ENCODE measurements at regions not wholly inside any gene's neighbourhood (a gene's known extent, or its start where the extent isn't known, plus 50 kb on each side); places are given as distances from the start of the nearest gene placed in this dataset.

DNA sequence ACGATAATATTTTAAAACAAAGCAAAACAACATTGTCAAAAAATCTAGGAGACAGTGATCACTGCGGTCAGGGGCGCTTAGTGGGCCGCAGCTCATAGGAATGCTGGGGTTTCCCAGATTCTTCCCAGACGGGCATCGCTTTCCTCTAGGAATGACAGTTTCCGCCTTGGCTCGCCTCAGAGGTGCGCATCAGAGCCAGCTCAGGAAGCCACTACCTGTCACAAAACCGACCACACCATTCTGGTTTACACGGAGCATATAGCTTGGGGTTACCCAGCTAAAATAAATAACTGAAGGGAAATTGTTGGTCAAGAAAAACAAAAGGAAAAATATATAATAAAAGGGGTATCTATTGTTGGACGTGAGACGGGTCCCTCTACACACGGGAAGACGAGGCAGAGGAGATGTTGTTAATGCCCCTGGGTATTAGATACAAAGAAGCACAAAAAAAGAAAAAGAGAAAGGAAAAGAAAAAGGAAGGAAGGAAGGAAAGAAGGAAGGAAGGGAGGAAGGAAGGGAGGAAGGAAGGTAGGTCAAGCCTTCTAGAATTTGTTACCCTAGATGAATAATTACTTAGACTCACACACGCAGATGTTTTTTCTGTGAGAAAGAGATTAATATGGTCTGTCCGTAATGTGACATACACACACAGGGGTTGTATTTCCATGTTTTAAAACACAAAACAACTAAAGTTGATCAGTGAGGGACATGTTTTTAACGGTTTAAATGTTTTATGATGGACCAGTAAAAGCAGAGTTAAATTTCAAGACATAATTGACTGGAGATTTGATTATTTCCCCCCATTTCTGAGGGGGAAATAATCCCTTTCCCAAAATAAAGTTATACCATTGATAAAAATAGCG lies 292.4 kb upstream of the NFE2L3 start:
- TF ChIP-seq SUZ12 (IDR thresholded peaks at IDR 0.05; ENCODE audit: extremely low read depth, insufficient read depth, insufficient read length) (no peak), YY1 (IDR thresholded peaks at IDR 0.05; ENCODE audit: insufficient read depth, insufficient read length) (no peak), ZNF274 (IDR thresholded peaks at IDR 0.05; ENCODE audit: low read depth, low read length) (no peak)
- no peak for DNase-seq (ENCODE audit: low read depth, low spot score)
- H3K9ac ChIP-seq (ENCODE audit: insufficient read length, low read depth) = no peak overlapping the region
- no peak overlapping the region for H3K4me3 ChIP-seq (ENCODE audit: insufficient read length, low read depth)
- H3K9me3 ChIP-seq (ENCODE audit: insufficient read depth, low read length) = no peaks in the 10 kb centered on the region
- peaks cover 2% of the 10 kb centered on the region for H3K4me1 ChIP-seq (ENCODE audit: insufficient read depth, insufficient read length)
- H3K36me3 ChIP-seq (ENCODE audit: insufficient read depth, insufficient read length, low read length) = no peaks in the 10 kb centered on the region
- peaks cover 73% of the 10 kb centered on the region for H3K27me3 ChIP-seq (ENCODE audit: insufficient read depth, insufficient read length)

DNA sequence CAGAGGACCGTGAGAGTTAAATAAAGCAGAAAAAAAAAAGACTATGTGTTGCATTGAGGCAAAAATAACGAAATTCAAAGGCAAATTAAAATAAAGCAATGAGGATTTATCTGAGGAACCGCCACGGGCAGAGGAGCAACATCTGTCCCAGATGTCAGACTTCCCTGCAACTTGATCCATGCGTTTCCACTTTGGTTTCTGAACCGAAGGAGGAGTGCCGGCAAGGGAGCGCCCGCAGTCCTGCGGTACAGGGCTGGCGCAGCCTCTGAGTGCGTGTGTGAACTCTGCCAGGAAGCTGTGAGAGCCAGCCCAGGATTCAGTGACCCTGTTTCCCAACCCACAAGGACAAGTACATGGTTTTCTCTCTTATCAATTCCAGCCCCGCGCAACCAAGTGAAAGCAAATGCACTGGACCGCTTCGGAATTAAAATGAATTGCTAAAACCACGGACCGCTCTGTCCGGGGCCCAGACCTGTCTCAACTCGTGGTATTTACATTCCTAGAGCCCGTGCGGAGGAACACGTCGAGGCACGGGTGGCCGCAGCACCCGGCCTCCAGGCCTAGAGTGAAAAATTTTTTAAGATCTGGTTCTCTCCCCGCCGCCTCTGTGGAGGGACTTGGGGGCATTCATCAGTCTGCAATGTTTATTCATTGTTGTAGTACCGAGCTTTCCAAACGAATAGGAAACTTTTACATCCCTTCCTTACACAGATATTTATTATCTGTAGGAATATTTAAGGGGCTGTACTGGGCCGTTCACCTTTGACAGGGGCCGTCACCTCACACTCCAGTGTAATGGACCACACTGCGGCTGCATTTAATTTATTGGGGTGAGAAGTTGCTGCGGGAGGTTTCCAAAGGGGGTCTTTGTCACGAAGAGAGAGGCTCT lies 291.5 kb upstream of the NFE2L3 start:
- no peak for TF ChIP-seq ZNF274 (IDR thresholded peaks at IDR 0.05; ENCODE audit: low read depth, low read length)
- peak; percentile 87 for TF ChIP-seq SUZ12 (IDR thresholded peaks at IDR 0.05; ENCODE audit: extremely low read depth, insufficient read depth, insufficient read length)
- no peak overlapping the region for H3K9ac ChIP-seq (ENCODE audit: insufficient read length, low read depth)
- H3K4me3 ChIP-seq (ENCODE audit: insufficient read length, low read depth) = no peak overlapping the region
- peaks cover 79% of the 10 kb centered on the region for H3K27me3 ChIP-seq (ENCODE audit: insufficient read depth, insufficient read length)
- DNase-seq (ENCODE audit: low read depth, low spot score) = no peak
- no peaks in the 10 kb centered on the region for H3K36me3 ChIP-seq (ENCODE audit: insufficient read depth, insufficient read length, low read length)
- no peaks in the 10 kb centered on the region for H3K9me3 ChIP-seq (ENCODE audit: insufficient read depth, low read length)
- peaks cover 2% of the 10 kb centered on the region for H3K4me1 ChIP-seq (ENCODE audit: insufficient read depth, insufficient read length)

GRCh38 chr7:25861164-25861496 lies 290.9 kb upstream of the NFE2L3 start:
- no peak for TF ChIP-seq ZNF274 (IDR thresholded peaks at IDR 0.05; ENCODE audit: low read depth, low read length)
- TF ChIP-seq YY1 (IDR thresholded peaks at IDR 0.05; ENCODE audit: insufficient read depth, insufficient read length) = no peak
- no peak for TF ChIP-seq SUZ12 (IDR thresholded peaks at IDR 0.05; ENCODE audit: extremely low read depth, insufficient read depth, insufficient read length)
- no peak for DNase-seq (ENCODE audit: low read depth, low spot score)
- H3K9me3 ChIP-seq (ENCODE audit: insufficient read depth, low read length) = no peaks in the 10 kb centered on the region
- peaks cover 2% of the 10 kb centered on the region for H3K4me1 ChIP-seq (ENCODE audit: insufficient read depth, insufficient read length)
- no peak overlapping the region for H3K4me3 ChIP-seq (ENCODE audit: insufficient read length, low read depth)
- peaks cover 79% of the 10 kb centered on the region for H3K27me3 ChIP-seq (ENCODE audit: insufficient read depth, insufficient read length)
- no peaks in the 10 kb centered on the region for H3K36me3 ChIP-seq (ENCODE audit: insufficient read depth, insufficient read length, low read length)
- no peak overlapping the region for H3K9ac ChIP-seq (ENCODE audit: insufficient read length, low read depth)

GRCh38 chr7:25861601-25862260 lies 290.3 kb upstream of the NFE2L3 start:
- H3K9ac ChIP-seq (ENCODE audit: insufficient read length, low read depth) = no peak overlapping the region
- H3K27me3 ChIP-seq (ENCODE audit: insufficient read depth, insufficient read length) = peaks cover 81% of the 10 kb centered on the region
- peaks cover 2% of the 10 kb centered on the region for H3K4me1 ChIP-seq (ENCODE audit: insufficient read depth, insufficient read length)
- H3K4me3 ChIP-seq (ENCODE audit: insufficient read length, low read depth) = no peak overlapping the region
- H3K36me3 ChIP-seq (ENCODE audit: insufficient read depth, insufficient read length, low read length) = no peaks in the 10 kb centered on the region
- no peak for DNase-seq (ENCODE audit: low read depth, low spot score)
- no peak for TF ChIP-seq YY1 (IDR thresholded peaks at IDR 0.05; ENCODE audit: insufficient read depth, insufficient read length)
- TF ChIP-seq ZNF274 (IDR thresholded peaks at IDR 0.05; ENCODE audit: low read depth, low read length) = no peak
- no peak for TF ChIP-seq SUZ12 (IDR thresholded peaks at IDR 0.05; ENCODE audit: extremely low read depth, insufficient read depth, insufficient read length)
- H3K9me3 ChIP-seq (ENCODE audit: insufficient read depth, low read length) = no peaks in the 10 kb centered on the region

GRCh38 chr7:25862261-25863004 lies 289.6 kb upstream of the NFE2L3 start:
- TF ChIP-seq SUZ12 (IDR thresholded peaks at IDR 0.05; ENCODE audit: extremely low read depth, insufficient read depth, insufficient read length) (no peak), YY1 (IDR thresholded peaks at IDR 0.05; ENCODE audit: insufficient read depth, insufficient read length) (no peak), ZNF274 (IDR thresholded peaks at IDR 0.05; ENCODE audit: low read depth, low read length) (no peak)
- no peaks in the 10 kb centered on the region for H3K9me3 ChIP-seq (ENCODE audit: insufficient read depth, low read length)
- no peak overlapping the region for H3K9ac ChIP-seq (ENCODE audit: insufficient read length, low read depth)
- no peak overlapping the region for H3K4me3 ChIP-seq (ENCODE audit: insufficient read length, low read depth)
- H3K27me3 ChIP-seq (ENCODE audit: insufficient read depth, insufficient read length) = peaks cover 83% of the 10 kb centered on the region
- H3K4me1 ChIP-seq (ENCODE audit: insufficient read depth, insufficient read length) = peaks cover 2% of the 10 kb centered on the region
- H3K36me3 ChIP-seq (ENCODE audit: insufficient read depth, insufficient read length, low read length) = no peaks in the 10 kb centered on the region
- DNase-seq (ENCODE audit: low read depth, low spot score) = peak; percentile 100

DNA sequence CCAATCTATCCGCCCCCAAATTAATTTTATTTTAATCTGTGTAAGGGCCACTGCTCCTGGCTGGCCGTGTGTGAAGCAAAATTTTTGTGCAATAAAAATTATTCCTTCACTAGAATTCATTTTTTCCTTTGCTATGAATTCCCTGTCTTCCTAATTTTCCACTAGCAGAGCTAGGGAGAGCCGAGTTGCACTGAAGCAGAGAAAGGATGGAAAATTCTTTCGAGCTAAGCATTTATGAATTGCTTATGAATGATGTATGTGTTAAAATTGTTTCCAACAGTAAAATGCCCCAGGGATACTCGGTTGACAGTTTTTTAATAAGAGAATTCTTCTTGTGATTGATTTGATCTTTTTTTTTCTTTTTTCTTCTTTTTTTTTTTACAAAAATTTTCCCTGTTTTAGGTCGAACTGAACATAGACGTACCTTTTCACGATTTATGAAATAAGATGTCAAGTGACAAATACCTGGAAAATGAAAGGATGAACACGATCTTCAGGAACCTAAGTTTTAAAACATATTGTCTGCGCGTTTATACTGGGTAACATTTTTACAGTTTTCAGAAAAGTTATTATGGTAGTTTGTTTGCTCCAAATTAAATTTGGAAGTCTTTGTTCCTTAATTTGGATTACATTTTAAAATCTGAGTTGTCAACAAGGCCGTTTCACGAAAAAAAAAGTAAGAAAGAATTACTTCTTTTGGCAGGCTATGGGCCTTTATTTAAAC lies 288.8 kb upstream of the NFE2L3 start:
- TF ChIP-seq SUZ12 (IDR thresholded peaks at IDR 0.05; ENCODE audit: extremely low read depth, insufficient read depth, insufficient read length) (no peak), YY1 (IDR thresholded peaks at IDR 0.05; ENCODE audit: insufficient read depth, insufficient read length) (no peak), ZNF274 (IDR thresholded peaks at IDR 0.05; ENCODE audit: low read depth, low read length) (no peak)
- no peak overlapping the region for H3K9ac ChIP-seq (ENCODE audit: insufficient read length, low read depth)
- no peaks in the 10 kb centered on the region for H3K36me3 ChIP-seq (ENCODE audit: insufficient read depth, insufficient read length, low read length)
- H3K4me3 ChIP-seq (ENCODE audit: insufficient read length, low read depth) = no peak overlapping the region
- no peaks in the 10 kb centered on the region for H3K4me1 ChIP-seq (ENCODE audit: insufficient read depth, insufficient read length)
- H3K27me3 ChIP-seq (ENCODE audit: insufficient read depth, insufficient read length) = peaks cover 82% of the 10 kb centered on the region
- DNase-seq (ENCODE audit: low read depth, low spot score) = no peak
- no peaks in the 10 kb centered on the region for H3K9me3 ChIP-seq (ENCODE audit: insufficient read depth, low read length)

Measured in NT2/D1 (cell line).